Panc1 (cell line): ENCODE measurements at regions not wholly inside any gene's neighbourhood (a gene's known extent, or its start where the extent isn't known, plus 50 kb on each side); places are given as distances from the start of the nearest gene placed in this dataset.

Experiments
- CTCF ChIP-seq: fragments of 450-650 bp; IDR thresholded peaks from 2 replicates; pipeline ENCODE4 v1.5.1; 2017; ENCODE audit warnings: mild to moderate bottlenecking
- POLR2AphosphoS5 ChIP-seq: IDR thresholded peaks from 2 replicates; pipeline ENCODE4 v1.6.1; 2012; ENCODE audit warnings: mild to moderate bottlenecking, low read depth, low read length, moderate library complexity

GRCh38 chr6:48535582-48536009 is 424.6 kb upstream of the PTCHD4 start:
- TF ChIP-seq POLR2AphosphoS5: no peak
- no peak for TF ChIP-seq CTCF
